HL-60/S4 (cell line): ENCODE measurements at regions not wholly inside any gene's neighbourhood (a gene's known extent, or its start where the extent isn't known, plus 50 kb on each side); places are given as distances from the start of the nearest gene placed in this dataset.
"Not testable (repeated sequence)": the region's sequence is repeated elsewhere in the genome, so short reads cannot be mapped to it uniquely, and the experiment has no call there.

Source experiments
- in situ Hi-C: fragments of 300-500 bp; cut with MboI; formaldehyde crosslinking; loops from 2 replicates; pipeline ENCODE4 v1.14.3; 2022; ENCODE audit warnings: low sequenced_read_pairs

- in situ Hi-C loops: no loop called here
These were observed 528.6 kb upstream of the PTPRD start for GRCh38 chr9:11141357-11141756.

GRCh38 chr9:11142965-11143738 is 530.4 kb upstream of the PTPRD start:
- in situ Hi-C loops: no loop called here

DNA sequence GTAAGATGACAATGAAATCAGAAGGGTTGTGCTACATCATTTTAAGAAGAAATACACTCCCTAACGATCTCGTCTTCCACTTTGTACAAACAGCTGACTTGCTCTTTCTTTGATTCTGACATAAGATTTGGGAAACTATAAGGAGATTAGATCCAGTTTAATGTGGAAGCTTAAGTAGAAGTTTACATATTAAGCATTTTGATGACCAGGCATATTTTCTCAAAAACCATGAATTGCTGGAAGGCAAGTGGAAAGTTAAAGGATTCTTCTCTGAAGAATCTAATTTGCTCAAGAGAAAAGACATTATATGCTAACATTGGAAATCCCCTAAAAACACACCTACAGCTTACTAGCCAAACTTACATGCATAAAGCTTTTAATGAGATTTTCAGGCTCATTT is 531.9 kb upstream of the PTPRD start:
- in situ Hi-C loops: no loop called here

- in situ Hi-C loops: no loop called here
These were observed 535.4 kb upstream of the PTPRD start for GRCh38 chr9:11148189-11148588.

- in situ Hi-C loops: no loop called here
These were observed 536.3 kb upstream of the PTPRD start for GRCh38 chr9:11149065-11149464.

- in situ Hi-C loops: no loop called here
These were observed 545.3 kb upstream of the PTPRD start for GRCh38 chr9:11158063-11158462.

DNA sequence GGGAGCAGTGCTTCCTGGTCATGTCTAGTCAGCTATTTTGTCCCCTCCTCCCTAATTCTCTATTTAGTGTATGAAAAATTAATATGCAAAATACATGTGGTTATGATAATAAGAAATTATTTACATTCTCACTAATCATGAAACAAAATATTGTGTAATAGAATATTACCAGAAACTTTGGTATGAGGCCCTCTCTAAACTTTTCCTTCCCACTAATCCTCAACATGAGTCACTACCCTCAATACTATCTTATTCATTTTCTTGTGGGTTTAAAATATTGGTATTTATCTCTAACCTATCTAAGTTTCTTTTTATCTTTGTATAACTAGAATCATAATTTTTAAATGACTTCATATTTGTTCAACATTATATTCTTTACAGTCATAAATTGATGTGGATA is 545.9 kb upstream of the PTPRD start:
- in situ Hi-C loops: no loop called here

- in situ Hi-C loops: no loop called here
These were observed 546.6 kb upstream of the PTPRD start for GRCh38 chr9:11159318-11159862.

DNA sequence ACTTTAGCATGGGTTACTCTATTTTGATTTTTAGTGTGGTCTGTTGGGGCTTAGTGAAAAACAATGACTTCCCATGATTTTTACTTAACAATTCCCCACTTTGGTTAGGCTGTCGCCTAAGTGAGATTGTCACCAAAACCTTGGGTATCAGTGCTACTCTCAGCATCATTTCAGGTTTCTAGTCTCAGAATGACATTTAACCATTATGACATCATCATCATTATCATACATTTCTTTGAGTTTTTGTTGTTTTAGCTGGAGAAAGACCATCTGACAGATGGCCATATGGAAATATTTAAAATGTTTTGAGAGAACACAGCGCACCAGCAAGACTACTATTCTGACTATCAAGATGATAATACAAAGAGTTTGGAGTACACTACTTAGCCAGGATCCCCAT is 551.0 kb upstream of the PTPRD start:
- in situ Hi-C loops: no loop called here

GRCh38 chr9:11182001-11182400 is 569.2 kb upstream of the PTPRD start:
- in situ Hi-C loops: no loop called here

DNA sequence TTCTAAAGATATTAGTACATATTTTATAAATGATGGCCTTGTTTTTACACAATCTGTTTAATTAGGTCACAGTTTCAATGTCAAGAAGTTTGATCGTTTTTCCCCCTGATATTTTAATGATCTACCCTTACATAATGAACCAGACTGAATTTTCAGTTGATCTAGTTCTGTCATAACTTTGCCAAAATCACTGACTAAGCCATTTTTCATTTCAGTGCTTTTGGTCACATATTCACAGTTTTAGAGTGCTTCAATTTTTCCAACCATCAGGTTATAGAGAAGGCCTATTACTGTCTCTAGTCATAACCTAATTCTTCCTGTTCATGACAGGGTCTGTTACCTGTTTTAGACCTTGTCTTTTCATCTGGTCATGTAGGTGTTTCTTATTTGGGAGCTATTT is 577.9 kb upstream of the PTPRD start:
- in situ Hi-C loops: no loop called here

DNA sequence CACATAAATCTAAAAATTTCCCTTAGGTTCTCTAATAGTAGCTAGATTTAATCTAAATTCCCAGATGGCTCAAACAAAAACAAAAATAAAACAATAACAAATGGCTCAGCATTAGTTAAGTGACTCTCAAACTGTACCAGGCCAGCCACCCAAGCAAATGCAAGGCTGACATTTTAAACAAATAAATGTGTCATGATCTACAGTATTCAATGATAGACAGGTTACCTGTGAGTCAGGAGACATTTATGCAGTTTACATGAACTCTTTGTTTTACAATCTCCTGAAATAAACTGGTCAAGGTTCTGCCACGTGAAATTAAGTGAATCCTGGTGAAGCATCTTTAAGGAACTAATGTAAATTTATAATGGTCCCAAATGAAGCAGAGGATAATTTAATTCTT is 580.2 kb upstream of the PTPRD start:
- in situ Hi-C loops: no loop called here

GRCh38 chr9:11194246-11194645 is 581.4 kb upstream of the PTPRD start:
- in situ Hi-C loops: no loop called here

DNA sequence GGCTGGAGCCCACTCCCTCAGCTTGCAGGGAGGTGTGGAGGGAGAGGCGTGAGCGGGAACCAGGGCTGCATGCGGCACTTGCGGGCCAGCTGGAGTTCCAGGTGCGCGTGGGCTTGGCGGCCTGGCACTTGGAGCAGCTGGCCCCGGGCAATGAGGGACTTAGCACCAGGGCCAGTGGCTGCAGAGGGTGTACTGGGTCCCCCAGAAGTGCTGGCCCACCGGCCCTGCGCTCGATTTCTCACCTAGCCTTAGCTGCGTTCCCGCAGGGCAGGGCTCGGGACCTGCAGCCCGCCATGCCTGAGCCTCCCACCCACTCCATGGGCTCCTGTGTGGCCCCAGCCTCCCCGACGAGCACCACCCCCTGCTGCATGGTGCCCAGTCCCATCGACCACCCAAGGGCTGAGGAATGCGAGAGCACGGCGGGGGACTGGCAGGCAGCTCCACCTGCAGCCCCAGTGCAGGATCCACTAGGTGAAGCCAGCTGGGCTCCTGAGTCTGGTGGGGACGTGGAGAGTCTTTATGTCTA is 584.1 kb upstream of the PTPRD start:
- in situ Hi-C loops: not testable (repeated sequence)

DNA sequence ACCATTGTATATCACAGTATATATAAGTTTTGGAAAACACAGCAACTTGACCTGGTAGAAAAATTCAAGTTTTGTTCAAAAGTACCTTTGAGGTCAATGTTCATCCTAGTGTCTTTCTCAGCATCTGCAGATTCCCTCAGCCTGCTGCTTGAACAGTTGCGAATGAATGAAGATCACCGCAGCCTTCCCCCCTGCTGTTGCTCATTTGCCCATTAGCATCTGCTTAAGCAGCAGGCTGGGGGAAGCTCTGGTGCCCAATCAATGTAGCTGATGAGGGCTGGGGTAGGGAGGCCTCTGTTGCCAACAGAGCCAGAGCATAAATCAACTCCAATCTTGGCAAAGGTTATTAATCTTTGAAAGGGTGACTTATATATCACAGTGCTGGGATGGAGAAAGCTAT is 586.5 kb upstream of the PTPRD start:
- in situ Hi-C loops: no loop called here

- in situ Hi-C loops: no loop called here
These were observed 591.7 kb upstream of the PTPRD start for GRCh38 chr9:11204521-11204920.

DNA sequence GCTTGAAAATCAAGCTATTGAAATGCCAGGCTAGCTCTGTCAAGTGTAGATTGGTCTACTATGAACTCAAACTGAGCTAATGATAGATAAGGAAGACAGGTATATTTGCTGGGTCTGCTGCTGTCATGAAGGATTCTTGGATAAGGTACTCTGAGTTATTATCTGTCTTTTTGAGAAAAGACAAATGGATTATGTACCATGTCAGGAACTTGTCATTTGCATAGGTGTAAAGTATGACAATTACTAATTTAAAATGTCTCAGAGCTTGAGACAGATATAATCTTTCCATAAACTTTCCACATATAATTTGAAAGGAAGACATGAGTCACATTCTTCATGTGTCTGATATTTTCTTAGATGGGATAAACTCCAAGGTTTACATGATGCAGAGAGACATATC is 594.1 kb upstream of the PTPRD start:
- in situ Hi-C loops: no loop called here

DNA sequence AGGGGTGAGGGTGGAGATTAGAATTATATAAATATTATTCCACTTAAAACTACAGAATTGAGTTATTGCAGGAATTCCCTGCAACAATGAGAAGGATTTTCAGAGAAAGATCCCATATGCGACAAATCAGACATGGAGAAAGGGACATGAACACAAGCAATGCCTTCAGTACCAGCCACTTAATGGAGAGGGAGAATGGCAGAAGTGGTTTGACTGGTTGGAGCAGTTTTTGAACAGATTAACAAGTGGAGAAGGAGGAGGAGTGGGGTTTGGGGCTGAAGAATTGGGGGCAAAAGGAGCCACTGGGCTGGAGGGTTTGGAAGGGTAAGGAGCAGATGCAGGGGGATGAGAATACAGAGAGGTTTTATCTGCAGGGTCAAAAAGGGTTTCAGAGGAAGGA is 620.9 kb upstream of the PTPRD start:
- in situ Hi-C loops: no loop called here

DNA sequence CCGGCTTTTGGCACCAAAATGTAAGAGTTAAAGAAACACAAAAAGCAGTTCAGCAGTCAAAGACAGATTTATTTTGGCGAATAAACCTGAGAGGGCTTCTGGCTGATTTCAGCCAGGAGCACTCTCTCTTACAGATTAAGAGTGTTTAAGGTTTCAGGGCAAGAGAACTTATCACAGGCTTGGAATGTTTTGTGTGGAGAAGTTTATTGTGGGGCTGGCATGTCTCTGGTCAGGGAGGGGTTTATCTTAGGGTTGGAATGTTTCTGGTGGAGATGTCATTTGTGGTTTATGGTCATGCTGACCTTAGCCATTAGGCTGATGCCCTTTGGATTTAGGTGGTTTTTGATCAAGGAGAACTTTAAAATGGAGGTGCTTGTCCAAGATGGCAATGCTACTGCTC is 622.3 kb upstream of the PTPRD start:
- in situ Hi-C loops: no loop called here

DNA sequence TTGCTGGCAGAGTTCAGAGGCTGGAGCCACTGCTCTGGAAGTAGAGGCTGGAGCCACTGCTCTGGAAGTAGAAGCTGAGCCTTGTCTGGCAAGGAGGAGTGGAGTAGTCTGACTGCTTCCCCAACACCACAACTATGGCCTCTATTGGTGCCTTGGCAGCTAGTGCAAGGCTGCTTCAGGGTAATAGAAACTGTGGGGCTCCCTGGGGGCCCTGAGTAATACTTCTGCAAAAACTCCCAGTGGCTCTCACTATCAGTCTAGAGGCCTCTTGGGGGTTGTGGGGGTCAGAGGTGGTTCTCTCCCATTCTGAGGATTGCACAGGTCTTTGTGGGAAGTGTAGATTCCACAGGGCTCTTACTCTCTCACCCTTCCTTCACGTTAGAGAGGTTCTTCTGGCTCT is 629.0 kb upstream of the PTPRD start:
- in situ Hi-C loops: no loop called here

DNA sequence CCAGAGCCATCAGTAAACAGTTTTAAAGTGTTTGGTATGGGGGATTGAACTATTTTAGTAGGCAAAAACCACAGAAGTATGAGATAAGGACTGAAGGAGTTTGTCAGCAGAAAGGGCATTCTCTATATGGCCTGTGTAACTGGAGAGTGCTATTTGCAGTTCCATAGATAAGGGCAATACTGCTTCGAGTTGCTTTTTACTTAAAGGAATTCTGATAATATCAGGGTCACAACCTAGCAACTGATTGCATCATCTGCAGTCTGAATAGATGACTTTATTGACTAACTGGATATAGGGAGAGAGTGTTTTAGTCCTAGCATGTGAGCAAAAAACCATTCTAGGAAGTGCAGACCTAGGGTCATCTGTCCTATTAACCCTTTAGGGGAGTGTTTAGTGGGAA is 645.2 kb upstream of the PTPRD start:
- in situ Hi-C loops: no loop called here

DNA sequence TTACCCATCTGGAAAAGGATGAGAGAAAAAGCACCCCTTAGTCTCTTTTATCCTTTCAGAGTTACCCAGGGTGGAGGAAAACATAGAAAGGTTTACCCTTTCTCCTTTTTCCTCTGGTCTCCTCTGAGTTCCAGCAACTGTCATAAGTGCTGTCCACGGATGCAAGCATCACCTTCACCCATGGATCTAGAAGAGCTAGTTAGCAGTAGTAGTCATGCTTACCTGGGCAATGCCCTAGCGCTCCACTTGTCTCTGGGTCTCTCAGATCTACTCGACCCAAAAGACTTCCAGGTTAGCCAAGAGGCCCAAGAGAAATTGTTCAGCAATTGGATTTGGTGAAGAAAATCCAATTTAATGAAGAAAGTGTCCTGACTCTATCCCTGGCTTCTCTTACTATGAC is 656.2 kb upstream of the PTPRD start:
- in situ Hi-C loops: no loop called here
